Choroid plexus epithelial cell (primary cell): ENCODE measurements at regions not wholly inside any gene's neighbourhood (a gene's known extent, or its start where the extent isn't known, plus 50 kb on each side); places are given as distances from the start of the nearest gene placed in this dataset.

ENCODE experiments used
- DNase-seq: peaks from one replicate; pipeline ENCODE4 v3.0.0-alpha.2; 2010; ENCODE audit warnings: low read depth
- H3K4me3 ChIP-seq: 2 replicates; pipeline ENCODE4 v1.5.1; 2011; ENCODE audit warnings: low read depth, mild to moderate bottlenecking, control low read depth, low read length, moderate library complexity
- TF ChIP-seq, protein P1 (sequence below): conservative IDR thresholded peaks from 2 replicates; pipeline ENCODE4 v1.5.1; 2011; ENCODE audit warnings: low read depth, mild to moderate bottlenecking, control low read depth, inconsistent platforms, low read length, moderate library complexity

GRCh38 chr18:61949946-61950345, 57.1 kb upstream of the RNF152 start:
- peak; percentile 78 for DNase-seq
- H3K4me3 ChIP-seq = peak overlapping the region; percentile 15
- TF ChIP-seq, protein P1, sequence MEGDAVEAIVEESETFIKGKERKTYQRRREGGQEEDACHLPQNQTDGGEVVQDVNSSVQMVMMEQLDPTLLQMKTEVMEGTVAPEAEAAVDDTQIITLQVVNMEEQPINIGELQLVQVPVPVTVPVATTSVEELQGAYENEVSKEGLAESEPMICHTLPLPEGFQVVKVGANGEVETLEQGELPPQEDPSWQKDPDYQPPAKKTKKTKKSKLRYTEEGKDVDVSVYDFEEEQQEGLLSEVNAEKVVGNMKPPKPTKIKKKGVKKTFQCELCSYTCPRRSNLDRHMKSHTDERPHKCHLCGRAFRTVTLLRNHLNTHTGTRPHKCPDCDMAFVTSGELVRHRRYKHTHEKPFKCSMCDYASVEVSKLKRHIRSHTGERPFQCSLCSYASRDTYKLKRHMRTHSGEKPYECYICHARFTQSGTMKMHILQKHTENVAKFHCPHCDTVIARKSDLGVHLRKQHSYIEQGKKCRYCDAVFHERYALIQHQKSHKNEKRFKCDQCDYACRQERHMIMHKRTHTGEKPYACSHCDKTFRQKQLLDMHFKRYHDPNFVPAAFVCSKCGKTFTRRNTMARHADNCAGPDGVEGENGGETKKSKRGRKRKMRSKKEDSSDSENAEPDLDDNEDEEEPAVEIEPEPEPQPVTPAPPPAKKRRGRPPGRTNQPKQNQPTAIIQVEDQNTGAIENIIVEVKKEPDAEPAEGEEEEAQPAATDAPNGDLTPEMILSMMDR = no peak

GRCh38 chr18:61948846-61949438, 56.1 kb upstream of the RNF152 start:
- DNase-seq = peak; percentile 20
- TF ChIP-seq, protein P1 = no peak
- H3K4me3 ChIP-seq = no peak overlapping the region

DNA sequence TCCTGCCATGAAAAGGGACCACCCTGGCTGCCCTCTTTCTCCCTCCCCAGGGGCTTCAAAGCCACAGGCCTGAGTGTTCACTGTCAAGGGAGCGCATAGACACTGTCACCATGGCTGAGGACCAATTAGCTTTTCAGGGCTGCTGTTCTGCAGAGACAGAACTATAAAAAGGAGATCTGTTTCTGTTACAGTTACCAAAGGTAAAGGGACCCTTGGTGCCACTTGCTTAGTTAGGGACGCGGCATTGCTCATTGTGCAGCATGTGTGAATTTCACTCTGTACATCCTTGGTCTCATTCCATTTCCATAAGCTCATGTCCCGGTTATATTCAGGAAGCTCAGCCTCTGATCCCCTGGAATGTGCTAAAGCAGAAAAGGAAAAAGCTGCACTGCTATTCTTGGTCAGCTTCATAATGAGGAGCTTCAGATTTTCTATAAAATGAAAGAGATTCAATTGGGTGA, 55.5 kb upstream of the RNF152 start:
- H3K4me3 ChIP-seq = no peak overlapping the region
- TF ChIP-seq, protein P1 = no peak
- peak; percentile 55 for DNase-seq

DNA sequence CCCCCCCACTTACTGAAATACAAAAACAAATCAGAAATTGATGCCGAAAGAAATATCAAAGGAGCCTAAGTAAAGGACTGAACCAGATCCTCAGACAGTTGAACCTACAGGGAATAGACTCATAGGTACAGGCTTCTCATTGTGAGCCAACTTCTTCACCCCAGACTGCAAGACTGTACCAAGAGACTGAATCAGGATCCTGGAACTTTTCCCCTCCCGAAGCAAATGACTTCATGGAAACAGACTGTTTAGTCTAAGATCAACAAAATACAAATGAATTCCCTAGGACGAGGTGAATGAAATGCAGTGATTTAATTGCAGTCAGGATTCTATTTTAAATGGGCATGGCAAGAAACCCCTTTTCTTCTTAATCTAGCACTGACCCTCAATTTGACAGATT, 53.6 kb upstream of the RNF152 start:
- H3K4me3 ChIP-seq = no peak overlapping the region
- TF ChIP-seq, protein P1 = no peak
- peak; percentile 58 for DNase-seq

DNA sequence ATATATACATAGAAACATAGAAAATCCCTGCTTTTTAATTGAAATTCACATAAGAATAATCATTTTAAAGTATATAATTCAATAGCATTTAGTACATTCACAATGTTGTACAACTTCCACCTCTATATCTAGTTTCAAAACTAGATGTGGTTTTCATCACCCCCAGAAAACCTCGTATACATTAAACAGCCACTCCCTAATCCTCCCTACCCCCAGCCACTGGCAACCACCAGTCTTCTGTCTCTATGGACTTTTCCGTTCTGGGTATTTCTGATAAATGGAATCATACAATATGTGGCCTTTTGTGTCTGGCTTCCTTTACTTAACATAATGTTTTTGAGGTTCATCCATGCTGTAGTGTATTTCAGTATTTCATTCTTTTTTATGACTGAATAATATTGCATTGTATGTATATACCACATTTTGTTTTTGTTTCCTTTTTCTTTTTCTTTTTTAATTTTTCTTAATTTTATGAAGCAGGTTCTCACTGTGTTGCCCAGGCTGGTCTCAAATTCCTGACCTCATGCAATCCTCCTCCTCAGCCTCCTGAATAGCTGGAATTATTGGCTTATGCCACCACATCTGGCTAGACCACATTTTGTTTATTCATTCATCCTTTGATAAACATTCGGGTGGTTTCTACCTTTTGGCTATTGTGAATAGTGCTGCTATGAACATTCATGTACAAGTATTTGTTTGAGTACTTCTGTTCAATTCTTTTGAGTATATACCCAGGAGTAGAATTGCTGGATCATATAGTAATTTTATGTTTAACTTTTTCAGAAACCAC, 50.6 kb upstream of the RNF152 start:
- TF ChIP-seq, protein P1 = no peak
- no peak overlapping the region for H3K4me3 ChIP-seq
- DNase-seq = peak; percentile 14
